Loucy (cell line): ENCODE measurements at regions not wholly inside any gene's neighbourhood (a gene's known extent, or its start where the extent isn't known, plus 50 kb on each side); places are given as distances from the start of the nearest gene placed in this dataset.

Source experiments
- H2AFZ ChIP-seq: fragments of 200-600 bp; sonication (generic); 2 replicates; pipeline ENCODE4 v1.6.0; 2016; ENCODE audit warnings: antibody characterized with exemption, mild to moderate bottlenecking, low read length, moderate library complexity
- H3F3A ChIP-seq: fragments of 200-600 bp; 2 replicates; pipeline ENCODE4 v1.6.0; 2016; ENCODE audit warnings: antibody characterized with exemption, low read depth, mild to moderate bottlenecking
- H3K27me3 ChIP-seq: fragments of 200-600 bp; sonication (generic); 2 replicates; pipeline ENCODE4 v1.6.1; 2014; ENCODE audit warnings: low read length, mild to moderate bottlenecking; ENCODE audit not compliant: insufficient read depth, poor library complexity, severe bottlenecking
- H3K36me3 ChIP-seq: fragments of 200-600 bp; sonication (generic); 2 replicates; pipeline ENCODE4 v1.6.1; 2016; ENCODE audit warnings: low read length; ENCODE audit not compliant: insufficient read depth
- H3K4me1 ChIP-seq: fragments of 200-600 bp; sonication (generic); 2 replicates; pipeline ENCODE4 v1.5.1; 2014; ENCODE audit warnings: low read length, mild to moderate bottlenecking; ENCODE audit not compliant: insufficient read depth, poor library complexity, severe bottlenecking
- H3K4me2 ChIP-seq: fragments of 200-600 bp; sonication (generic); 2 replicates; pipeline ENCODE4 v1.6.0; 2014; ENCODE audit warnings: antibody characterized with exemption, low read length, low read depth, mild to moderate bottlenecking; ENCODE audit not compliant: poor library complexity, severe bottlenecking
- H3K4me3 ChIP-seq: fragments of 200-600 bp; sonication (generic); 2 replicates; pipeline ENCODE4 v1.5.1; 2014; ENCODE audit warnings: low read length, mild to moderate bottlenecking, mixed read lengths; ENCODE audit not compliant: poor library complexity, severe bottlenecking
- H3K79me2 ChIP-seq: fragments of 200-600 bp; sonication (generic); 2 replicates; pipeline ENCODE4 v1.6.1; 2014; ENCODE audit warnings: low read length; ENCODE audit not compliant: insufficient read depth
- H3K9ac ChIP-seq: fragments of 200-600 bp; sonication (generic); 2 replicates; pipeline ENCODE4 v1.6.0; 2014; ENCODE audit warnings: mild to moderate bottlenecking, low read depth, low read length, moderate library complexity; ENCODE audit not compliant: poor library complexity, severe bottlenecking
- H3K9me2 ChIP-seq: fragments of 200-600 bp; sonication (generic); replicated peaks from 2 replicates; pipeline ENCODE4 v1.6.1; 2016; ENCODE audit warnings: low read depth, low read length, mixed read lengths
- H3K9me3 ChIP-seq: fragments of 200-600 bp; sonication (generic); 2 replicates; pipeline ENCODE4 v1.6.1; 2014; ENCODE audit warnings: mild to moderate bottlenecking, antibody characterized with exemption, low read length, low read depth; ENCODE audit not compliant: insufficient read depth
- H4K20me1 ChIP-seq: fragments of 200-600 bp; sonication (generic); 2 replicates; pipeline ENCODE4 v1.6.0; 2014; ENCODE audit warnings: antibody characterized with exemption, low read length, mild to moderate bottlenecking; ENCODE audit not compliant: insufficient read depth, poor library complexity, severe bottlenecking
- EZH2phosphoT487 ChIP-seq: fragments of 200-600 bp; IDR thresholded peaks from 2 replicates; pipeline ENCODE4 v1.6.1; 2018; ENCODE audit warnings: antibody characterized with exemption, mild to moderate bottlenecking, moderate library complexity, borderline replicate concordance
- TF ChIP-seq, protein P1 (sequence below): fragments of 200-600 bp; sonication (generic); conservative IDR thresholded peaks from 2 replicates; pipeline ENCODE4 v1.5.1; 2014; ENCODE audit warnings: mild to moderate bottlenecking, antibody characterized with exemption, low read length

GRCh38 chr1:213383465-213383864 is 332.4 kb downstream of the RPS6KC1 start:
- Histone ChIP-seq H3K9ac (no peak overlapping the region), H2AFZ (no peak overlapping the region), H3K4me3 (no peak overlapping the region), H3K27me3 (no peaks in the 10 kb centered on the region), H3K4me2 (no peak overlapping the region), H3K9me2 (no peaks in the 10 kb centered on the region), H3K36me3 (no peaks in the 10 kb centered on the region), H3K9me3 (no peaks in the 10 kb centered on the region), H3K79me2 (no peaks in the 10 kb centered on the region), H3K4me1 (no peaks in the 10 kb centered on the region), H4K20me1 (no peaks in the 10 kb centered on the region), H3F3A (no peaks in the 10 kb centered on the region)
- no peak for TF ChIP-seq EZH2phosphoT487
- TF ChIP-seq, protein P1, sequence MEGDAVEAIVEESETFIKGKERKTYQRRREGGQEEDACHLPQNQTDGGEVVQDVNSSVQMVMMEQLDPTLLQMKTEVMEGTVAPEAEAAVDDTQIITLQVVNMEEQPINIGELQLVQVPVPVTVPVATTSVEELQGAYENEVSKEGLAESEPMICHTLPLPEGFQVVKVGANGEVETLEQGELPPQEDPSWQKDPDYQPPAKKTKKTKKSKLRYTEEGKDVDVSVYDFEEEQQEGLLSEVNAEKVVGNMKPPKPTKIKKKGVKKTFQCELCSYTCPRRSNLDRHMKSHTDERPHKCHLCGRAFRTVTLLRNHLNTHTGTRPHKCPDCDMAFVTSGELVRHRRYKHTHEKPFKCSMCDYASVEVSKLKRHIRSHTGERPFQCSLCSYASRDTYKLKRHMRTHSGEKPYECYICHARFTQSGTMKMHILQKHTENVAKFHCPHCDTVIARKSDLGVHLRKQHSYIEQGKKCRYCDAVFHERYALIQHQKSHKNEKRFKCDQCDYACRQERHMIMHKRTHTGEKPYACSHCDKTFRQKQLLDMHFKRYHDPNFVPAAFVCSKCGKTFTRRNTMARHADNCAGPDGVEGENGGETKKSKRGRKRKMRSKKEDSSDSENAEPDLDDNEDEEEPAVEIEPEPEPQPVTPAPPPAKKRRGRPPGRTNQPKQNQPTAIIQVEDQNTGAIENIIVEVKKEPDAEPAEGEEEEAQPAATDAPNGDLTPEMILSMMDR = no peak

- H3K36me3 ChIP-seq = no peaks in the 10 kb centered on the region
- H2AFZ ChIP-seq = no peak overlapping the region
- no peaks in the 10 kb centered on the region for H3K9me2 ChIP-seq
- no peaks in the 10 kb centered on the region for H3K4me1 ChIP-seq
- H4K20me1 ChIP-seq = no peaks in the 10 kb centered on the region
- no peak overlapping the region for H3K4me2 ChIP-seq
- no peaks in the 10 kb centered on the region for H3K9me3 ChIP-seq
- no peak overlapping the region for H3K4me3 ChIP-seq
- H3K79me2 ChIP-seq = no peaks in the 10 kb centered on the region
- H3K9ac ChIP-seq = no peak overlapping the region
- H3K27me3 ChIP-seq = no peaks in the 10 kb centered on the region
- no peaks in the 10 kb centered on the region for H3F3A ChIP-seq
- TF ChIP-seq, protein P1 = no peak
- no peak for TF ChIP-seq EZH2phosphoT487
Observed at GRCh38 chr1:213385201-213385600, 334.2 kb downstream of the RPS6KC1 start.

DNA sequence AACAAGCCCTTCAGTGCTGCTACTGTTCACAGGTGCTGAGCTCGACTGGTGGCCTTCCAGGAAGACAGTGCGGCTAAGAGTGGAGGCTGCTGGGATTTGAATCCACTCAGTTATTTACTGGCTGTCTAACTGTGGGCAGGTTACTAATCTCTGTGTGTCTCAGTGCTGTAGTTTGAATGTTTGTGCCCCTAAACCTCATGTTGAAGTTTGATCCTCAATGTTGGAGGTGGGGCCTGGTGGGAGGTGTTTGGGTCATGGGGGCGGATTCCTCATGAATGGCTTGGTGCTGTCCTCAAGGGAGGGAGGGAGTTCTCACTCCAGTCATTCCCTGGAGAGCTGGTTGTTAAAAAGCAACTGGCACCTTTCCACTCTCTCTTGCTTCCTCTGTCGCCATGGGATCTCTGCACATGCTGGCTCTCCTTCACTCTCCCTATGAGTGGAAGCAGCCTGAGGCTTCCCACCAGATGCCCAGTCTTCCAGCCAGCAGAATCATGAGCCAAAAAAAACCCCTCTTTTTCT is 334.8 kb downstream of the RPS6KC1 start:
- H3K9me2 ChIP-seq = no peaks in the 10 kb centered on the region
- no peak overlapping the region for H3K4me3 ChIP-seq
- H4K20me1 ChIP-seq = no peaks in the 10 kb centered on the region
- H3F3A ChIP-seq = no peaks in the 10 kb centered on the region
- no peak overlapping the region for H3K9ac ChIP-seq
- H3K4me1 ChIP-seq = no peaks in the 10 kb centered on the region
- TF ChIP-seq, protein P1 = no peak
- TF ChIP-seq EZH2phosphoT487 = no peak
- no peaks in the 10 kb centered on the region for H3K9me3 ChIP-seq
- H3K79me2 ChIP-seq = no peaks in the 10 kb centered on the region
- no peaks in the 10 kb centered on the region for H3K36me3 ChIP-seq
- H3K4me2 ChIP-seq = no peak overlapping the region
- H2AFZ ChIP-seq = no peak overlapping the region
- H3K27me3 ChIP-seq = no peaks in the 10 kb centered on the region
